H1 (cell line): ENCODE measurements at regions not wholly inside any gene's neighbourhood (a gene's known extent, or its start where the extent isn't known, plus 50 kb on each side); places are given as distances from the start of the nearest gene placed in this dataset.

Source experiments
- ATF2 ChIP-seq: IDR thresholded peaks from 2 replicates; pipeline ENCODE4 v1.6.1; 2012; ENCODE audit warnings: low read length, inconsistent platforms
- CBX5 ChIP-seq: fragments of 300-800, 300-1000 bp; sonication (generic); IDR thresholded peaks from 2 replicates; pipeline ENCODE4 v1.7.1; 2016; ENCODE audit warnings: antibody characterized with exemption, low read length, low read depth

DNA sequence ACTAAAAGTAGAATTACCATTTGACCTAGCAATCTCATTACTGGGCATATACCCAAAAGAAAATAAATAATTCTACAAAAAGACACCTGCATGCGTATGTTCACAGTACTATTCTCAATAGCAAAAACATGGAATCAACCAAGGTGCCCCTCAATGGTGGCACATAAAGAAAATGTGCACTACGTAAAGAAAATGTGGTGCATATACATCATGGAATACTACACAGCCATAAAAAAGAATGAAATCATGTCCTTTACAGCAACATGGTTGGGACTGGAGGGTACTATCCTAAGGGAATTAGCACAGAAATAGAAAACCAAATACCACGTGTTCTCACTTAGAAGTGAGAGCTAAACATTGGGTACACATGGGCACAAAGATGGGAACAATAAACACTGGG is 250.7 kb upstream of the TNP1 start (continued):
- TF ChIP-seq ATF2 = no peak
- no peak for TF ChIP-seq CBX5
